ENCODE measurements at regions not wholly inside any gene's neighbourhood (a gene's known extent, or its start where the extent isn't known, plus 50 kb on each side); places are given as distances from the start of the nearest gene placed in this dataset.

DNA sequence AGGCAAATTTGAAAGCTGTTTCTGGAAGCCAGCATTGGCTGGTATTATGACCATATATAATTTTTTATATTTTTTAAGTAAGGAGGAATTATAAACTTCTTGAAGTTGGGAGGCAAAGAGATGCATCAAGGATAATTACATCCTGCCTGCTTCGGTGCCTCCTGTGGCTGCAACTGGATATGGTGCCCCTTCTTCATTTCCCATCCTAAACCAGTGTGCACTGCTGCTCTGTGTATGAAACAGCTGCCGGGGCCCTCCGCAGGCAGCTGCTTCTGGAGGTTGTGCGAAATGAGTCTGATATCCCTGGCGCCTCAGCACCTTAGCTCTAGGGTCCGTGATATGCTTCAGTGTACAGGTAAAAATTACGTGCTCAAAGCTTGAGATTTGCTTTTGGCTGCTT lies 304.2 kb downstream of the ENC1 start:
- TF ChIP-seq, protein P1, sequence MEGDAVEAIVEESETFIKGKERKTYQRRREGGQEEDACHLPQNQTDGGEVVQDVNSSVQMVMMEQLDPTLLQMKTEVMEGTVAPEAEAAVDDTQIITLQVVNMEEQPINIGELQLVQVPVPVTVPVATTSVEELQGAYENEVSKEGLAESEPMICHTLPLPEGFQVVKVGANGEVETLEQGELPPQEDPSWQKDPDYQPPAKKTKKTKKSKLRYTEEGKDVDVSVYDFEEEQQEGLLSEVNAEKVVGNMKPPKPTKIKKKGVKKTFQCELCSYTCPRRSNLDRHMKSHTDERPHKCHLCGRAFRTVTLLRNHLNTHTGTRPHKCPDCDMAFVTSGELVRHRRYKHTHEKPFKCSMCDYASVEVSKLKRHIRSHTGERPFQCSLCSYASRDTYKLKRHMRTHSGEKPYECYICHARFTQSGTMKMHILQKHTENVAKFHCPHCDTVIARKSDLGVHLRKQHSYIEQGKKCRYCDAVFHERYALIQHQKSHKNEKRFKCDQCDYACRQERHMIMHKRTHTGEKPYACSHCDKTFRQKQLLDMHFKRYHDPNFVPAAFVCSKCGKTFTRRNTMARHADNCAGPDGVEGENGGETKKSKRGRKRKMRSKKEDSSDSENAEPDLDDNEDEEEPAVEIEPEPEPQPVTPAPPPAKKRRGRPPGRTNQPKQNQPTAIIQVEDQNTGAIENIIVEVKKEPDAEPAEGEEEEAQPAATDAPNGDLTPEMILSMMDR (IDR thresholded peaks at IDR 0.05; ENCODE audit: low read depth, low read length) = no peak
- no peak for DNase-seq (ENCODE audit: extremely low read depth, low read depth)

- TF ChIP-seq, protein P1 (IDR thresholded peaks at IDR 0.05; ENCODE audit: low read depth, low read length) = no peak
- no peak for DNase-seq (ENCODE audit: extremely low read depth, low read depth)
Observed at GRCh38 chr5:74334762-74335384, 305.7 kb downstream of the ENC1 start.

DNA sequence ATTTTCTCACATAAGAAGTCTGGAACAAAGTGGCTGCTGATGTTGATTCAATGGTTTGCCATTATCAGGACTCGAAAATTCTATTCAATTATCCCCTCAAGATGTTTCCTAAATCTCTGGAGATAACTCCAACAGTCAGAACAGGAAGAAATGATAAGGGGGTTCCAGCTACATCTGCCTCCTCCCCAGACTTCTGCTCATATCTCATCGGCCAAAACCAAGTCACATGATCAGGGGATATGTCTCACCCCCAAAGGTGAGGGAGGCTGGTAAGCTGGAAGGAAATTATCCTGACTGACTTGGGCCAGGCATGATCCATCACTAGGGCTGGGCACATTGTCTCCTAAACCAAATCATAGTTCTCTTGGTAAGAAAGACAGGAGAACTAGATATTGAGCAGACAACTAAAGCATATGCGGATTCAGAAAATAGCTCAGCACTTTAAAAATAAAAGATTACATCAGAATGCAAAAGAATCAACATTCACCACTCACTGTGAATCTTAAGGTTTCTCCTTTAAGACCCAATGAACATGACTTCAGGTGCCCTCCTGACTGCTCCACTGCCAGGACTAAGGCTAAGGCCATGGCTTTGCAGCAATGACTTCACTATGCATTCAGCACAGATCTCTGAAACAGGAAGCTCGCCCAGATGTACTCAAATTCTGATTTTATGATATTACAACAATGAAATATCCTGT lies 306.3 kb downstream of the ENC1 start:
- DNase-seq (ENCODE audit: extremely low read depth, low read depth) = no peak
- TF ChIP-seq, protein P1 (IDR thresholded peaks at IDR 0.05; ENCODE audit: low read depth, low read length) = no peak

DNA sequence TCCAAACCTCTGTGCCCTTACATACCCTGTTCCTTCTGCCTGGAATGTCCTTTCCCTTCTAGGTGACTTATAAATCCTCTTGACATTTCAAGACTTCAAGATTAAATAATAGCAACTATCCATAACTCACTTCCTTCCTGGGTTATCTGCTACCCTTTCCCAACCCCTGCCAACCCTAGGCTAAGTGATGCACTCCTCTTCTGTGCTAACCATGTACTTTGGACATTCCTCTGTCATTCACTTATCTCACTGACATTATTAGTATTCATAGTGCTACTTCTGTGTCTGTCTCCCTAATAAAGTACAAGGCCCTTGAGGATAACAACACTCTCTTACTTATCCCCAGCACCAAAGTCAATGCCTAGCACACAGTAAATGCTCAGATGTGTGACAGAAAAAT lies 307.1 kb downstream of the ENC1 start:
- DNase-seq (ENCODE audit: extremely low read depth, low read depth) = no peak
- TF ChIP-seq, protein P1 (IDR thresholded peaks at IDR 0.05; ENCODE audit: low read depth, low read length) = no peak

GRCh38 chr5:74332682-74333081 lies 307.8 kb downstream of the ENC1 start:
- DNase-seq (ENCODE audit: extremely low read depth, low read depth) = no peak
- TF ChIP-seq, protein P1 (IDR thresholded peaks at IDR 0.05; ENCODE audit: low read depth, low read length) = no peak

- DNase-seq (ENCODE audit: extremely low read depth, low read depth) = no peak
- TF ChIP-seq, protein P1 (IDR thresholded peaks at IDR 0.05; ENCODE audit: low read depth, low read length) = no peak
Observed at GRCh38 chr5:74332006-74332405, 308.5 kb downstream of the ENC1 start.

DNA sequence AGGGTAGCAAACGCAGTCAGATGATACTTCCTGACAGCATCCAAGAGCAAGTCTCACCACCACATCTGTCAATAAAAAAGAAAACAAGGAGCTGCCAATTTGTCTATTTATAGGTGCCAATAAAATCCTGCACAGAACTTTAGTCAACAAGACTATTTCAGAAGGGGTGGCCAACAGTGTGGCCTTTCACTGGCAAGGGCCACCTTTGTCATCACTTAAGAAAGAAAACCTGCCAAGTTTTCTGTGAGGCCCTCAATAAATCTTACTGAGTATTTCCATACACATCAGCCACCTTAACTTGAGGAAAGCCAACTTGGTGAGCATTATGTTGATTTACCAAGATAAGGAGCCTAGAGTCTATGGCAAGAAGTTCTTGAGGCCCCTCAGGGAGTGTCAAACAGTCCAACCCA lies 312.3 kb downstream of the ENC1 start:
- no peak for DNase-seq (ENCODE audit: extremely low read depth, low read depth)
- TF ChIP-seq, protein P1 (IDR thresholded peaks at IDR 0.05; ENCODE audit: low read depth, low read length) = no peak

All from AG09319 (cell line).